ENCODE measurements at regions not wholly inside any gene's neighbourhood (a gene's known extent, or its start where the extent isn't known, plus 50 kb on each side); places are given as distances from the start of the nearest gene placed in this dataset.
"Not testable (repeated sequence)": the region's sequence is repeated elsewhere in the genome, so short reads cannot be mapped to it uniquely, and the experiment has no call there.

DNA sequence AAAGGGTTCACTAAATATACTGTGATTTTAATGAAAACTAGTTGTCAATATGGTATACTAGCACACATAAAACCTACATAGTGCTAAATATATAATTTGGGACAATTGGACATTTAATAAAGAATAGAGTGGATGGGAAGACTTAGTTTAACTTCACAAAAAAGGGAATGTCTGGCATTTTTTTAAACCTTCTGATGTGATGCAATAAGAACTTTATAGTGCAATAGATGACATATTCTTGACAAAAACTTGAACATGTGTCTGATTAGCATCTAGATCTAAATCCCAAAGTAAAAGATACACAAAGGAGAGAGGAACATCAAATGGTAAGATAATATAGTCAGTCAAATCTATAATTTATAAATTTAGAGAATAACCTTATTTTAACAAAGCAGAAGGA is 488.3 kb upstream of the SYT1 start:
- Histone ChIP-seq H3K36me3 (replicated peaks; ENCODE audit: control insufficient read depth, insufficient read depth, low read length) (no peaks in the 10 kb centered on the region), H3K27me3 (ENCODE audit: control insufficient read depth, insufficient read depth, low read length) (no peaks in the 10 kb centered on the region), H3K4me3 (ENCODE audit: insufficient read depth, low read depth, low read length) (no peak overlapping the region)
- DNase-seq = no peak

DNA sequence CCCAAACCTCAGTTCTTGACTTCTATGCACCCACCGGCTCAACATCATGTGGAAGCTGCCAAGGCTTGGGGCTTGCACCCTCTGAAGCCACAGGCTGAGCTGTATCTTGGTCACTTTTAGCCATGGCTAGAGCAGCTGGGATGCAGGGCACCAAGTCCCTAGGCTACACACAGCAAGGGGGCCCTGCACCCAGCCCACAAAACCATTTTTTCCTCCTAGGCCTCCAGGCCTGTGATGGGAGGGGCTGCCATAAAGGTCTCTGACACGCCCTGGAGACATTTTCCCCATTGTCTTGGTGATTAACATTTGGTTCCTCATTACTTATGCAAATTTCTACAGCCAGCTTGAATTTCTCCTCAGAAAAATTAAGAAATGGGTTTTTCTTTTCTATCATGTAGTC is 485.5 kb upstream of the SYT1 start:
- DNase-seq; H3K36me3 ChIP-seq (replicated peaks; ENCODE audit: control insufficient read depth, insufficient read depth, low read length); H3K4me3 ChIP-seq (ENCODE audit: insufficient read depth, low read depth, low read length); H3K27me3 ChIP-seq (ENCODE audit: control insufficient read depth, insufficient read depth, low read length): not testable (repeated sequence)

DNA sequence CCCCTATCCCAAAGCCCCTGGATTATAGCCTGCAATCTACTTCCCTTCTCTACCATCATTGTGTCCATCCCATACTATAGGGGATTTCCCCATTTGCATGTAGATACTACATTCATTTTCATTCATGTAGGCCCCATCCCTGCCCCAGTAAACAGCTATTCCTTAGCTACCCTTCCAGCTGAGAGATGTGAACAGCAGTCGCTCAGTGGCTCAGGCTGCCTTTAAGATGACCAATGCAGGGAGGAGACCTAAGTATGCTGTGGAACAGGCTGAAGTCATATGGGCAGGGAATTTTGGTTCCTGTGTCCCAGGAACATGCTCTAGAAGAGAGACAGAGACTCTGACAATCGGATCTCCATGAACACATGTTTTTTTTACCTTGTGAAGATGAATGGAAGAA is 481.2 kb upstream of the SYT1 start:
- no peak overlapping the region for H3K4me3 ChIP-seq (ENCODE audit: insufficient read depth, low read depth, low read length)
- H3K27me3 ChIP-seq (ENCODE audit: control insufficient read depth, insufficient read depth, low read length) = no peaks in the 10 kb centered on the region
- DNase-seq = no peak
- H3K36me3 ChIP-seq (replicated peaks; ENCODE audit: control insufficient read depth, insufficient read depth, low read length) = no peaks in the 10 kb centered on the region

- no peak overlapping the region for H3K4me3 ChIP-seq (ENCODE audit: insufficient read depth, low read depth, low read length)
- H3K36me3 ChIP-seq (replicated peaks; ENCODE audit: control insufficient read depth, insufficient read depth, low read length) = no peaks in the 10 kb centered on the region
- DNase-seq = no peak
- no peaks in the 10 kb centered on the region for H3K27me3 ChIP-seq (ENCODE audit: control insufficient read depth, insufficient read depth, low read length)
Observed at GRCh38 chr12:78384541-78384940, 480.0 kb upstream of the SYT1 start.

- Histone ChIP-seq H3K4me3 (ENCODE audit: insufficient read depth, low read depth, low read length) (no peak overlapping the region), H3K36me3 (replicated peaks; ENCODE audit: control insufficient read depth, insufficient read depth, low read length) (no peaks in the 10 kb centered on the region), H3K27me3 (ENCODE audit: control insufficient read depth, insufficient read depth, low read length) (no peaks in the 10 kb centered on the region)
- DNase-seq = no peak
Observed at GRCh38 chr12:78385541-78385940, 479.0 kb upstream of the SYT1 start.

DNA sequence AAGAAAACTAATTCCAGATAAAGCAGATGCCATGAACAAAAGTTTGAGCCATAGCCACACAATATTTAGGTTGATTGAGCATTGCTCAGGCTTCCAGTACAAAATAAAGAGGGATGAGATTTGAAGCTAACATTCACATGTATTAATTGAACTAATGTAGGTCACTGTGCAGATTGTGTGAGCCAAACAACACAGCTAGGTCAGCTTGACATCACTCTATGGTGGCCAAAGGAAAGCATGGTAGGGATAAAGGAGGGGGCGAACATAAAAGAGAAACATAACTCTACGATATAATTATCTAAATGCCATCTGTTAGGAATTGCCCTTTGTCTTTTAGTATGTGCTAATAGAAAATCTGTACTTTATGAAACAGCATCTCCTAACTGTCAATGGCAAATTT is 477.7 kb upstream of the SYT1 start:
- no peak for DNase-seq
- no peaks in the 10 kb centered on the region for H3K36me3 ChIP-seq (replicated peaks; ENCODE audit: control insufficient read depth, insufficient read depth, low read length)
- H3K27me3 ChIP-seq (ENCODE audit: control insufficient read depth, insufficient read depth, low read length) = no peaks in the 10 kb centered on the region
- no peak overlapping the region for H3K4me3 ChIP-seq (ENCODE audit: insufficient read depth, low read depth, low read length)

- DNase-seq = no peak
- Histone ChIP-seq H3K27me3 (ENCODE audit: control insufficient read depth, insufficient read depth, low read length) (no peaks in the 10 kb centered on the region; the same call in 1 of the 2 replicates), H3K36me3 (replicated peaks; ENCODE audit: control insufficient read depth, insufficient read depth, low read length) (no peaks in the 10 kb centered on the region), H3K4me3 (ENCODE audit: insufficient read depth, low read depth, low read length) (no peak overlapping the region)
Observed at GRCh38 chr12:78387721-78388120, 476.9 kb upstream of the SYT1 start.

GRCh38 chr12:78388461-78388860 is 476.1 kb upstream of the SYT1 start:
- no peak for DNase-seq
- H3K36me3 ChIP-seq (replicated peaks; ENCODE audit: control insufficient read depth, insufficient read depth, low read length) = no peaks in the 10 kb centered on the region
- H3K27me3 ChIP-seq (ENCODE audit: control insufficient read depth, insufficient read depth, low read length) = no peaks in the 10 kb centered on the region; the same call in 1 of the 2 replicates
- H3K4me3 ChIP-seq (ENCODE audit: insufficient read depth, low read depth, low read length) = no peak overlapping the region

- Histone ChIP-seq H3K4me3 (ENCODE audit: insufficient read depth, low read depth, low read length) (no peak overlapping the region), H3K27me3 (ENCODE audit: control insufficient read depth, insufficient read depth, low read length) (no peaks in the 10 kb centered on the region; the same call in 1 of the 2 replicates), H3K36me3 (replicated peaks; ENCODE audit: control insufficient read depth, insufficient read depth, low read length) (no peaks in the 10 kb centered on the region)
- DNase-seq = no peak
Observed at GRCh38 chr12:78390920-78391319, 473.7 kb upstream of the SYT1 start.

DNA sequence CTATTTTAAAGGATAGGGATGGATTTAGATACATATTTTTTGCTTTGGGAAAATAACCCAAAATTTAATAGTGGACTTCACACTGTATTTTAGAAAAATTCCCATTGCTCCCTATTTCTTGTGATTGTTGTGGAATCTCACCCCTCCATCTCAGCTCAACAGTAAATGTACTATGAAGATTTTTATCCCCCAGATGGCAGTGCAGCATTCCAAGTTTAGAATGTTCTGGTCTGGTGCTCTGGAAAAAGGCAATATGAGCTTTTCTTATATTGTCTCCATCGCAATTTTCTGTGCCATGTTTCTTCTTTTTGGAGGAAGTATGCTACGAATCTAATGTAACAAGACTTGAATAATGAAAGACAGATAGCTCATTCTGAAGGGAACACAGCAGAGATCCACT is 471.7 kb upstream of the SYT1 start:
- no peaks in the 10 kb centered on the region for H3K36me3 ChIP-seq (replicated peaks; ENCODE audit: control insufficient read depth, insufficient read depth, low read length)
- DNase-seq = no peak
- H3K4me3 ChIP-seq (ENCODE audit: insufficient read depth, low read depth, low read length) = no peak overlapping the region
- H3K27me3 ChIP-seq (ENCODE audit: control insufficient read depth, insufficient read depth, low read length) = no peaks in the 10 kb centered on the region; the same call in 1 of the 2 replicates

DNA sequence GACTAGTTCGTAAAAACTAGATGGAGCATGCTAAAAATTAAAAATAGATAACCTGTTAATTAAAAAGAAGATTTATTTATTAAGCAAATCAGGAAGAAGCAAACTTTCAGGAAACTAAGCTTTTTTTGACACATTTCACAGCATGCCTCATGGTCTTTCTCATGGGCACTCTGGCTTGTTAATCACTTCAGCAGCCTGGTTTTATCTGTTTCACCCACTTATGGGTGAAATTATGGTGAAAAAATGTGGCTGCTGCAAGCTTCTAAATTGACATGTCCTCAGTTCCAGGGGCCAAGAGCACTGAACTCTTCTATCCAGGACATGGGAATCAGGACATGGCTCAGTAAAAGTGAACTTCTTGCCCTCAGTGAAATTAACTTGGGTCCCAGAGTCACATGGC is 468.6 kb upstream of the SYT1 start:
- Histone ChIP-seq H3K4me3 (ENCODE audit: insufficient read depth, low read depth, low read length) (no peak overlapping the region), H3K27me3 (ENCODE audit: control insufficient read depth, insufficient read depth, low read length) (no peaks in the 10 kb centered on the region; the same call in 1 of the 2 replicates), H3K36me3 (replicated peaks; ENCODE audit: control insufficient read depth, insufficient read depth, low read length) (no peaks in the 10 kb centered on the region)
- DNase-seq = no peak

DNA sequence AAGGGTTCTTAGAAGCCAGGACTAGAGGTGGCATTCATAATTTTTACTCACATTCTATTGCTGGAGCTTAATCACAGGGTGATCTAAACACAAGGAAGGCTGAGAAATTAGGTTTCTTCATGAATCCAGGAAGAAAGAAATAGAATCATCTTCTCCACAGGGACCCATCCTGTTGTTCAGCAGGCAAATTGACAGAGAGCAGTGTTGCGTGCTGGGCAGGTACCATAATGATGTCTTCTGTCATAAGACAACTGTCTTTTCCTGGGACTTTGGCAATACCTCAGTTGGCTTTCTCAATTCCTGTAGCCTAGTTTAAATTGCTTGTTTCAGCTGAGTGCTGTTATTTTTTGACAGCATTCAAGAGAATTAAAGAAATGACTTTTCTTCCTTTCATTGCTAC is 468.0 kb upstream of the SYT1 start:
- no peaks in the 10 kb centered on the region; the same call in 1 of the 2 replicates for H3K27me3 ChIP-seq (ENCODE audit: control insufficient read depth, insufficient read depth, low read length)
- no peaks in the 10 kb centered on the region for H3K36me3 ChIP-seq (replicated peaks; ENCODE audit: control insufficient read depth, insufficient read depth, low read length)
- no peak for DNase-seq
- H3K4me3 ChIP-seq (ENCODE audit: insufficient read depth, low read depth, low read length) = no peak overlapping the region

DNA sequence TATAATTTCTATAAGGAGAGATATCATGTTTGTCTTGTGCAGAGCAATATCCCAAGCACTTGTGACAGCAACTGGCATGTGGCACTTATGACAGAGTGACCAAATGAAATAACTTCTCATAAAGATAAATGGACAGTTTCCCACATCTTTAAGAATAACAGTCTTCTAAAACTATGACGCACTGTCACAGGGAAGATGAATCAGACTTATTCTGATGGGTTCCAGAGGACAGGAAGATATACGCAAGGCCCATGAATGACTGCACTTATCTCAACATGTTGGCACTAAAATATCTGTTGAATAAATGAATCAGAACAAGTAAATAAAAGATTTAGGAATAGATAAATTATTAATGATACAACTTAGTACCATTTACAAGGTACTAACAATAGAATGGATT is 465.8 kb upstream of the SYT1 start:
- Histone ChIP-seq H3K27me3 (ENCODE audit: control insufficient read depth, insufficient read depth, low read length) (no peaks in the 10 kb centered on the region), H3K36me3 (replicated peaks; ENCODE audit: control insufficient read depth, insufficient read depth, low read length) (no peaks in the 10 kb centered on the region), H3K4me3 (ENCODE audit: insufficient read depth, low read depth, low read length) (no peak overlapping the region)
- no peak for DNase-seq

DNA sequence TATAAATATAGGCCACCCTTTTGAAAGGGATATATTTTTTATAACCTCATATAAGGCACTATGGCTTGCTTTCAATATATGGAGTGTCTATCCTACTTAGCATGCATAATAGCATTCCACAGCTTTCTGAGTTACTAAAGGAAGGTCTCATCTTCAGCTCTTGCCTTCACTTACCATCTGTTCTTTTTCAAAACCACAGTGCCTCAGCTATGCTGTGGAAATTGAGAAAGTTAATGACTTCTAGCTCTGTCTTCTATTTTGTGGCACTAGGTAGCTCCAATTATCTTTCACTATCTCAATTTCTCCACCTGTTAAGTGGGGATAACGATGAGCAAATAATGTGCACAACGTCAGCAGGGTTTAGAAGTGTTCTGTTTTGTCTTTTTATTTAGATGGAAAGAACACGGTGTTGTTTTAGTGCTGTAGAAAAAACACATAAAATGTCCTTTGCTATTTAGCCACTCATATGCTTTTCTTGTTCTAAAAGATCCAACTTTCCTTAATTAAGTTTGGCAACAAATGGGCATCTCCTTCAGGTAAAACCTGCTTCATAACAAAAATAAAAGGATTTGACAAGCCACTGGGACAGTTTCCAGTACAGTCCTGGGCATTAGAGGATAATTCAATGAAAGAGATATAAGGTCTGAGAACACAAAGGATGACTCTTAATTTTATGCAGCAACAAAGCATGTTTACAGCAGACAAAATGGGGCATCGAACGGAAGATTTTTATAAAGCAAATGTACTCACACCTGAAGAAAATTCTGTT is 462.0 kb upstream of the SYT1 start:
- H3K4me3 ChIP-seq (ENCODE audit: insufficient read depth, low read depth, low read length) = no peak overlapping the region
- no peaks in the 10 kb centered on the region for H3K27me3 ChIP-seq (ENCODE audit: control insufficient read depth, insufficient read depth, low read length)
- DNase-seq = no peak
- H3K36me3 ChIP-seq (replicated peaks; ENCODE audit: control insufficient read depth, insufficient read depth, low read length) = no peaks in the 10 kb centered on the region

- Histone ChIP-seq H3K36me3 (replicated peaks; ENCODE audit: control insufficient read depth, insufficient read depth, low read length) (no peaks in the 10 kb centered on the region), H3K27me3 (ENCODE audit: control insufficient read depth, insufficient read depth, low read length) (no peaks in the 10 kb centered on the region), H3K4me3 (ENCODE audit: insufficient read depth, low read depth, low read length) (no peak overlapping the region)
- DNase-seq = no peak
Observed at GRCh38 chr12:78403136-78403535, 461.4 kb upstream of the SYT1 start.

GRCh38 chr12:78403681-78404080 is 460.9 kb upstream of the SYT1 start:
- H3K36me3 ChIP-seq (replicated peaks; ENCODE audit: control insufficient read depth, insufficient read depth, low read length) = no peaks in the 10 kb centered on the region
- H3K4me3 ChIP-seq (ENCODE audit: insufficient read depth, low read depth, low read length) = no peak overlapping the region
- H3K27me3 ChIP-seq (ENCODE audit: control insufficient read depth, insufficient read depth, low read length) = no peaks in the 10 kb centered on the region
- no peak for DNase-seq
